Activated CD8-positive, alpha-beta memory T cell treated with anti-CD3 and anti-CD28 coated beads for 48 hours (primary cell): ENCODE measurements at regions not wholly inside any gene's neighbourhood (a gene's known extent, or its start where the extent isn't known, plus 50 kb on each side); places are given as distances from the start of the nearest gene placed in this dataset.
A peak's percentile ranks its signal among the peaks of the same experiment; 100 is the strongest.
"Not testable (repeated sequence)": the region's sequence is repeated elsewhere in the genome, so short reads cannot be mapped to it uniquely, and the experiment has no call there.

Experiments
- DNase-seq, 3 experiments: peaks; one replicate each; pipeline ENCODE4 v3.0.0-alpha.2; 2020; ENCODE audit warnings: low read depth in 2 of 3, low spot score in 2 of 3

- DNase-seq, result no peak
Observed at GRCh38 chr4:81740487-81740886, 268.8 kb upstream of the RASGEF1B start.

GRCh38 chr4:81738891-81739290 lies 267.2 kb upstream of the RASGEF1B start:
- DNase-seq, result no peak

- no peak for DNase-seq
Observed at GRCh38 chr4:81737865-81738559, 266.3 kb upstream of the RASGEF1B start.

GRCh38 chr4:81736324-81736723 lies 264.6 kb upstream of the RASGEF1B start:
- DNase-seq, result no peak

- no peak for DNase-seq
Observed at GRCh38 chr4:81732980-81733379, 261.3 kb upstream of the RASGEF1B start.

- DNase-seq, result peak; percentile 12 to 27 (median 26)
Observed at GRCh38 chr4:81724925-81725329, 253.2 kb upstream of the RASGEF1B start.

GRCh38 chr4:81723927-81724587 lies 252.3 kb upstream of the RASGEF1B start:
- no peak for DNase-seq

- DNase-seq, result no peak
Observed at GRCh38 chr4:81723019-81723884, 251.5 kb upstream of the RASGEF1B start.

- no peak for DNase-seq
Observed at GRCh38 chr4:81722290-81722851, 250.7 kb upstream of the RASGEF1B start.

GRCh38 chr4:81715757-81716156 lies 244.1 kb upstream of the RASGEF1B start:
- no peak for DNase-seq

- DNase-seq, result not testable (repeated sequence)
Observed at GRCh38 chr4:81715357-81715756, 243.7 kb upstream of the RASGEF1B start.

GRCh38 chr4:81714291-81714690 lies 242.6 kb upstream of the RASGEF1B start:
- DNase-seq, result no peak

GRCh38 chr4:81712714-81713113 lies 241.0 kb upstream of the RASGEF1B start:
- no peak for DNase-seq

- no peak for DNase-seq
Observed at GRCh38 chr4:81704461-81704860, 232.8 kb upstream of the RASGEF1B start.

- DNase-seq, result no peak
Observed at GRCh38 chr4:81700189-81700588, 228.5 kb upstream of the RASGEF1B start.

GRCh38 chr4:81698538-81699296 lies 227.0 kb upstream of the RASGEF1B start:
- no peak for DNase-seq

GRCh38 chr4:81694176-81694913 lies 222.6 kb upstream of the RASGEF1B start:
- no peak for DNase-seq

- no peak for DNase-seq
Observed at GRCh38 chr4:81690871-81691270, 219.2 kb upstream of the RASGEF1B start.

- DNase-seq, result no peak
Observed at GRCh38 chr4:81688085-81688484, 216.4 kb upstream of the RASGEF1B start.

GRCh38 chr4:81687471-81687870 lies 215.8 kb upstream of the RASGEF1B start:
- DNase-seq, result no peak
